Fibroblast of the aortic adventitia (primary cell): ENCODE measurements at regions not wholly inside any gene's neighbourhood (a gene's known extent, or its start where the extent isn't known, plus 50 kb on each side); places are given as distances from the start of the nearest gene placed in this dataset.

ENCODE experiments used
- DNase-seq: peaks from one replicate; pipeline ENCODE4 v3.0.0-alpha.2; 2010; ENCODE audit warnings: low read depth
- H3K4me3 ChIP-seq: 2 replicates; pipeline ENCODE4 v1.5.1; 2011; ENCODE audit warnings: low read depth, mild to moderate bottlenecking, control low read depth, low read length, moderate library complexity
- TF ChIP-seq, protein P1 (sequence below): IDR thresholded peaks from 2 replicates; pipeline ENCODE4 v1.5.1; 2011; ENCODE audit warnings: mild to moderate bottlenecking, low read length, control low read depth, inconsistent platforms; ENCODE audit not compliant: insufficient read depth

DNA sequence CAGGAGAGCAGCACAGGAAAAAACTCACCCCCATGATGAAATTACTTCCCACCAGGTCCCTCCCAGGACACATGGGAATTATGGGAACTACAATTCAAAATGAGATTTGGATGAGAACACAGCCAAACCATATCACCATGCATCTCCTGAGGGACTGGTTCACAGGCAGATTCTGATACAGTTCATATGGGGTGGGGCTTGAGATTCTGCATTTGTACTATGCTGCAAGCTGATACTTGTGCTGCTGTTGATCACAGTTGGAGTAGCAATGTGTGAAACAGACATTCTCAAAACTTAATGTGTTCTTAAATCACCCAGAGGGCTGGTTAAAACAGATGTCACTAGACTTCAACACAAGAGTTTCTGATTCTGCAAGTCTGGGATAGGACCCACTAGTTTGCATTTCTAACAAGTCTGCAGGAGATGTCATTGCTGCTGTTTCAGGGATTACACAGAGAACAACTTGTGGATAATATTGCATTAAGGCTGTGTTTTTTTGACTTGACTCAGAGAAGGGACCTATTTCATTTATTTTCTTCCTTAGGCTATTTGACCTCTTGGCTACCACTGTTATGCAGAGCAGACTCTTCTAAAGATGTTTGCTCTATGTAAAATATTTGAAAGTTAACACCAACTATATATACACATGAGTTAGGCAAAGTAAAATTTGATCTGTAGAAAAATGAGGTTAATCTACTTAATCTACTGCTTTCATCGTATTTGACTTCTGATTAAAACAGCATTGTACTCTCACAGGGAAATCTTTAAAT lies 194.2 kb upstream of the CNTN3 start:
- TF ChIP-seq, protein P1, sequence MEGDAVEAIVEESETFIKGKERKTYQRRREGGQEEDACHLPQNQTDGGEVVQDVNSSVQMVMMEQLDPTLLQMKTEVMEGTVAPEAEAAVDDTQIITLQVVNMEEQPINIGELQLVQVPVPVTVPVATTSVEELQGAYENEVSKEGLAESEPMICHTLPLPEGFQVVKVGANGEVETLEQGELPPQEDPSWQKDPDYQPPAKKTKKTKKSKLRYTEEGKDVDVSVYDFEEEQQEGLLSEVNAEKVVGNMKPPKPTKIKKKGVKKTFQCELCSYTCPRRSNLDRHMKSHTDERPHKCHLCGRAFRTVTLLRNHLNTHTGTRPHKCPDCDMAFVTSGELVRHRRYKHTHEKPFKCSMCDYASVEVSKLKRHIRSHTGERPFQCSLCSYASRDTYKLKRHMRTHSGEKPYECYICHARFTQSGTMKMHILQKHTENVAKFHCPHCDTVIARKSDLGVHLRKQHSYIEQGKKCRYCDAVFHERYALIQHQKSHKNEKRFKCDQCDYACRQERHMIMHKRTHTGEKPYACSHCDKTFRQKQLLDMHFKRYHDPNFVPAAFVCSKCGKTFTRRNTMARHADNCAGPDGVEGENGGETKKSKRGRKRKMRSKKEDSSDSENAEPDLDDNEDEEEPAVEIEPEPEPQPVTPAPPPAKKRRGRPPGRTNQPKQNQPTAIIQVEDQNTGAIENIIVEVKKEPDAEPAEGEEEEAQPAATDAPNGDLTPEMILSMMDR = no peak
- no peak for DNase-seq
- no peak overlapping the region for H3K4me3 ChIP-seq

DNA sequence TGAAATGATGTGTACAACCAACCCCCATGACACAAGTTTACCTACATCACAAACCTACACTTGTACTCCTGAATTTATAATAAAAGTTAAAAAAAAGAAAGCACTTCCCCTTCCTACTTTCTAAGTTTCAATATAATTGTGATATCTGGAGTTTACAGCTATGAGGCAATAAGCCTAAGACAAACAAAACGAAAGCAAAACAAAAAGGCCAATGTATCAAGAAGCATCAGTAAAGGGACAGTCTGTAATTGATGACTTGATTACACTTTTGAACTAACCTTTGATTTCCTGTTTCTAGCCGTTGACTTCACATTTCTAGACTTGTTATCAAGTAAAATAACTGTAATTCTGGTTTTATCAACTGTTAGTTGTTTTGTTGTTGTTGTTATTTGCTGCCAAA lies 187.5 kb upstream of the CNTN3 start:
- TF ChIP-seq, protein P1 = no peak
- no peak for DNase-seq
- no peak overlapping the region for H3K4me3 ChIP-seq

DNA sequence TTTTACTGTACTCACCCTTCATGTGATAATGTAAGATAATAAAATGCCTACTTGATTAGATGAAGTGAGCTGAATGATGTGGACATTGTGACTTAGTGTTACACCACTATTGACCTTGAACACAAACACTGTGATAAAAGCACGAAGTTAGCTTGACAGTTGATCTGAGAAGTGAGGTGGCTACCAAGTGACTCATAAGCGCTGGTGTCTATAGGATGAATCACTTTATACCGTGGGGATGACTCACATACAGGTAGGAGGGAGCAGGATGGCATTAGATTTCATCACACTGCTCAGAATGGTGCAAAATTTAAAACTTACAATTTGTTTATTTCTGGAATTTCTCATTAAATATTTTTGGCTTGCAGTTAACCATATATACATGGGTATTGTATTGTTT lies 174.7 kb upstream of the CNTN3 start:
- peak; percentile 1 for DNase-seq
- no peak overlapping the region for H3K4me3 ChIP-seq
- TF ChIP-seq, protein P1 = no peak

DNA sequence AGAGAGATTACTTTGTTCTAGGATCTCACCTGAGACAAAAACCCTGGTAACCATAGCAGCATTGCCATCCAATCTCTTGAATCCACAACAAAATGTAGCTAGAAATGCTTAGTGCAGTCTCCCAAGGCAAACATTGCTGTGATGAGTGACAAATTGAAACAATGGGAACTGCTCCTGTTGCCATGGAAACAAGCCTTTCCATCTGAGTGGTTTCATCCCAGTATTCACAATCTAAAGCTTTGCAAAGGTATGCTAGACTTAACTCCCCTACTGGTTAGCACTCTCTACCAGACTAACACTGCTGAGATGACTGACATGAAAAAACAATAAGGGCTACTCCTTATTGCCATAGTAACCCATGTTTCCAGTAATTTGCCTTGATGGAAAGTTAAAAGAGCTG lies 172.6 kb upstream of the CNTN3 start:
- TF ChIP-seq, protein P1 = no peak
- no peak for DNase-seq
- no peak overlapping the region for H3K4me3 ChIP-seq

DNA sequence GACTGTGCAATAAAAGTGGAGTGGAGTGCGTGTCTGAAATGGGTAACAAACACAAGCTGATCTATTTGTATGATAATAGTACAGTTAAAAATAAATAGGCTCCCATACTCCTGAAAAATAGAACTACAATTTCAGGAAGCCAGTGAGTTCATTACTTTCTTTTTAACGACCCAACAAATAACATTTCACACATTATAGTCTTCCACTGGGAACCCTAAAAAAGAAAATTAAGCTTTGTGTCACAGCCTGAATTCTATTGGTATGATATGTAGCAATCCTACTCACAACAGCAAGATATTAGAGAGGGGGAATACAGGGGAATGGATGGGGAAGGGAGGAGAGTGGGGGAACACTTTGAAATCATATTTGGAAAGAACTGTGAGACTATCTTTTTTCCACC lies 156.9 kb upstream of the CNTN3 start:
- TF ChIP-seq, protein P1 = no peak
- H3K4me3 ChIP-seq = no peak overlapping the region
- no peak for DNase-seq

DNA sequence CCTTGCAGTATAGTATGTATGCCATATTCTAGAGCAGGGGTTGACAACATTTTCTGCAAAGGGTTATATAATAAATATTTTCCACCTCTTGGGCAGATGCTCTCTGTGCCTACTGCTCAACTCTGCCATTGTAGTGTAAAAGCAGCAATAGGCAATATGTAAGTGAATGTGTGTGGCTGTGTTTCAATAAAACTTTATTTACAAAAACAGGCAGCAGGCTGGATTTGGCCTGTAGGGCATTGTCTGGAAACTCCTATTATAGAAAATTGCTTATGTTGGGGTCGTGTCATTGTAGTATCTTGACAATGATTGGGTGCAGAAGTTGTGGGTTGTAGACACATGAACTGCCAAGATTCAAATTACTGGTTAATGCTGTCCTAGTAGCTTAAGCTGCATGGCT lies 153.6 kb upstream of the CNTN3 start:
- DNase-seq = no peak
- TF ChIP-seq, protein P1 = no peak
- no peak overlapping the region for H3K4me3 ChIP-seq

DNA sequence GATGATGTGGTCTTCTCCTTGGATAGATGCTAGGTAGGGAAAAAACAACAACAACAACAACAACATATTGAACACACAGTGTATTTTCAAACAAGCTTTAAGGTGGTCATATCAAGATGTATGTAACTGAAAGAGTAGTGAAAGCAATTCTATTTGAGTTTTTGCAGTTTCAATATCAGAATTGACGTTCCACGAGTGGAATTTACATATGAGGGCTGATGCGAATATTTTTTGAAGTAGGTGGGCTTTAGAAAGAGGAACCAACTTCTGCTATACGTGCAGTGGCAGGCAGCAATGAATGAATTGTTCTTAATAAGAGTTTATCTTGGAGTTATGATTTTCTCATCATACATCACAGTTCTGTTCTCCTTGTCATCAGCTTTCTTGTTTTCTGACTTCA lies 151.9 kb upstream of the CNTN3 start:
- no peak overlapping the region for H3K4me3 ChIP-seq
- TF ChIP-seq, protein P1 = no peak
- no peak for DNase-seq
